HG03565 (cell line): ENCODE measurements at regions not wholly inside any gene's neighbourhood (a gene's known extent, or its start where the extent isn't known, plus 50 kb on each side); places are given as distances from the start of the nearest gene placed in this dataset.
"Not testable (repeated sequence)": the region's sequence is repeated elsewhere in the genome, so short reads cannot be mapped to it uniquely, and the experiment has no call there.

Experiments
- ATAC-seq: cut with Tn5 transposase; IDR thresholded peaks from one replicate; pipeline ENCODE4 v1.9.1; 2021; ENCODE audit warnings: mild to moderate bottlenecking, moderate library complexity; ENCODE audit not compliant: unreplicated experiment

- no peak for ATAC-seq
Observed at GRCh38 chr6:2324166-2324953, 79.0 kb upstream of the GMDS start.

GRCh38 chr6:2317498-2317897 is 72.1 kb upstream of the GMDS start:
- ATAC-seq: not testable (repeated sequence)

- no peak for ATAC-seq
Observed at GRCh38 chr6:2314641-2315040, 69.2 kb upstream of the GMDS start.

- no peak for ATAC-seq
Observed at GRCh38 chr6:2310042-2310441, 64.6 kb upstream of the GMDS start.

GRCh38 chr6:2309122-2309521 is 63.7 kb upstream of the GMDS start:
- no peak for ATAC-seq

GRCh38 chr6:2307799-2308198 is 62.4 kb upstream of the GMDS start:
- ATAC-seq: no peak

- ATAC-seq: no peak
Observed at GRCh38 chr6:2305951-2306350, 60.5 kb upstream of the GMDS start.

GRCh38 chr6:2302482-2302881 is 57.1 kb upstream of the GMDS start:
- ATAC-seq: not testable (repeated sequence)

- no peak for ATAC-seq
Observed at GRCh38 chr6:2296781-2297180, 51.4 kb upstream of the GMDS start.
